Brain microvascular endothelial cell (primary cell): ENCODE measurements at regions not wholly inside any gene's neighbourhood (a gene's known extent, or its start where the extent isn't known, plus 50 kb on each side); places are given as distances from the start of the nearest gene placed in this dataset.

Source experiments
- DNase-seq: peaks from one replicate; pipeline ENCODE4 v3.0.0-alpha.2; 2020
- H3K27ac ChIP-seq: fragments of 250-450 bp; sonication (Bioruptor Pico); 2 replicates; pipeline ENCODE4 v1.5.1; 2020; ENCODE audit warnings: mild to moderate bottlenecking, moderate library complexity
- H3K27me3 ChIP-seq: fragments of 250-450 bp; sonication (Bioruptor Pico); replicated peaks from 2 replicates; pipeline ENCODE4 v1.5.1; 2020; ENCODE audit warnings: mild to moderate bottlenecking
- H3K36me3 ChIP-seq: fragments of 250-450 bp; sonication (Bioruptor Pico); replicated peaks from 2 replicates; pipeline ENCODE4 v1.5.1; 2020; ENCODE audit warnings: mild to moderate bottlenecking
- H3K4me3 ChIP-seq: 2 replicates; pipeline ENCODE4 v1.5.1; 2011; ENCODE audit warnings: low read depth, mild to moderate bottlenecking, control low read depth, low read length, moderate library complexity
- in situ Hi-C: cut with HindIII; loops from 2 replicates; pipeline ENCODE4 v1.10.0; 2017; ENCODE audit warnings: low sequenced_read_pairs, low pct_ligation_motif_present
- TF ChIP-seq, protein P1 (sequence below): IDR thresholded peaks from 2 replicates; pipeline ENCODE4 v1.5.1; 2011; ENCODE audit warnings: low read depth, mild to moderate bottlenecking, moderate library complexity, low read length, control low read depth, inconsistent platforms; ENCODE audit errors: missing control alignments

GRCh38 chr4:18388039-18388438 lies 366.5 kb upstream of the LCORL start:
- TF ChIP-seq, protein P1, sequence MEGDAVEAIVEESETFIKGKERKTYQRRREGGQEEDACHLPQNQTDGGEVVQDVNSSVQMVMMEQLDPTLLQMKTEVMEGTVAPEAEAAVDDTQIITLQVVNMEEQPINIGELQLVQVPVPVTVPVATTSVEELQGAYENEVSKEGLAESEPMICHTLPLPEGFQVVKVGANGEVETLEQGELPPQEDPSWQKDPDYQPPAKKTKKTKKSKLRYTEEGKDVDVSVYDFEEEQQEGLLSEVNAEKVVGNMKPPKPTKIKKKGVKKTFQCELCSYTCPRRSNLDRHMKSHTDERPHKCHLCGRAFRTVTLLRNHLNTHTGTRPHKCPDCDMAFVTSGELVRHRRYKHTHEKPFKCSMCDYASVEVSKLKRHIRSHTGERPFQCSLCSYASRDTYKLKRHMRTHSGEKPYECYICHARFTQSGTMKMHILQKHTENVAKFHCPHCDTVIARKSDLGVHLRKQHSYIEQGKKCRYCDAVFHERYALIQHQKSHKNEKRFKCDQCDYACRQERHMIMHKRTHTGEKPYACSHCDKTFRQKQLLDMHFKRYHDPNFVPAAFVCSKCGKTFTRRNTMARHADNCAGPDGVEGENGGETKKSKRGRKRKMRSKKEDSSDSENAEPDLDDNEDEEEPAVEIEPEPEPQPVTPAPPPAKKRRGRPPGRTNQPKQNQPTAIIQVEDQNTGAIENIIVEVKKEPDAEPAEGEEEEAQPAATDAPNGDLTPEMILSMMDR = no peak
- no peaks in the 10 kb centered on the region for H3K36me3 ChIP-seq
- no peak overlapping the region for H3K27ac ChIP-seq
- no peak overlapping the region for H3K4me3 ChIP-seq
- no peaks in the 10 kb centered on the region for H3K27me3 ChIP-seq
- in situ Hi-C loops = no loop called here
- no peak for DNase-seq

- TF ChIP-seq, protein P1 = no peak
- no peaks in the 10 kb centered on the region for H3K36me3 ChIP-seq
Observed at GRCh38 chr4:18381186-18381585, 359.6 kb upstream of the LCORL start.

DNA sequence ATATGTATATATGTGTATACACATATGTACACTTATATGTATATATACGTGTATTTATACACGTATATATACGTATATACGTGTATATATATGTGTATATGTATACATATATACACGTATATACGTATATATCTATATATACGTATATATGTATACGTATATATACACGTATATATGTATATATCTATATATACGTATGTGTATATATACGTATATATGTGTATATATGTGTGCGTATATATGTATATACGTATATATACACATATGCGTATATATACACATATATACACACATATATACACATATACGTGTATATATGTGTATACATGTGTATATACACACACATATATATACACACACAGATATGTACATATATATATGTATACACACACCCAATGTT lies 348.0 kb upstream of the LCORL start:
- DNase-seq = no peak
- H3K27me3 ChIP-seq = no peaks in the 10 kb centered on the region
- H3K36me3 ChIP-seq = no peaks in the 10 kb centered on the region
- in situ Hi-C loops = no loop called here
- no peak overlapping the region for H3K4me3 ChIP-seq
- H3K27ac ChIP-seq = no peak overlapping the region
- TF ChIP-seq, protein P1 = no peak

More at GRCh38 chr4:18381186-18381585, 359.6 kb upstream of the LCORL start:
- H3K27ac ChIP-seq = no peak overlapping the region
- no peak overlapping the region for H3K4me3 ChIP-seq
- DNase-seq = no peak
- H3K27me3 ChIP-seq = no peaks in the 10 kb centered on the region
- in situ Hi-C loops = no loop called here

DNA sequence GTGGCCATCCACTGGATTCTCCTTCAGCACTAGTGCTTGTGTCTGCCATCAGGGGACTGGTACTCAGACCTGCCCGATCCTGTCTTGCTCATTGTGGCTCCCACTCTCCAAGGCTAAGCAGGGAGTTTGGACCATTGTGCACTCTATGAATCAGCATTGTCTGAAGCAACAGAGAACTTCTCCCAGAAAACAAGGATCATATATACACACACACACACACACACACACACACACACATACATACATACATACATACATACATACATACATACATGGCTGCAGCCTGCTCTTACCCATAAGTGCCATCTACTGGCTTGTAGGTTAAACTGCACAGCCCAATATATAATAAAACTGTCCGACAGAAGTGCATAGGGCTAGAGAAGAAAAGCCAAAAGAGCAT lies 345.3 kb upstream of the LCORL start:
- in situ Hi-C loops = no loop called here
- no peak overlapping the region for H3K4me3 ChIP-seq
- no peak overlapping the region for H3K27ac ChIP-seq
- no peaks in the 10 kb centered on the region for H3K27me3 ChIP-seq
- H3K36me3 ChIP-seq = no peaks in the 10 kb centered on the region
- TF ChIP-seq, protein P1 = peak; percentile 55
- DNase-seq = peak; percentile 2

DNA sequence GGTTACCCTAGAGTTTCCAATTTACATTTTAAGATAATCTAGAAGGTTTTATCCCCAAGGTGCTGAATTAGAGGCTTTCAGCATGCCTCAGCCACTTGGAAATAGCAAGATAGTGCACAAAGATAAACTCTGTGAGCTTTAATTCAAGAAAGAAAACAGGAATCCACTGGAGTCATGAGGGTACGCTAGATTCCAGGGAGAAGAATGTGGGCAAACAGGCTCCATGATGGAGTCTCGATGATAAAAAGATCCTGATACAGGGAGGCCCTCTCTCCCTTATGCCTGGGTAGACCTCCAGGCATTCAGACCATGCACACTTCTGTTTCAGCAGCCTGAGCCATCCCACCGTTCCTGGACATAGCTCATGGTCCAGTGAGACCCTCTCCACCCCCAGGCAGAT lies 344.6 kb upstream of the LCORL start:
- TF ChIP-seq, protein P1 = no peak
- no peaks in the 10 kb centered on the region for H3K27me3 ChIP-seq
- H3K36me3 ChIP-seq = no peaks in the 10 kb centered on the region
- DNase-seq = no peak
- H3K4me3 ChIP-seq = no peak overlapping the region
- no peak overlapping the region for H3K27ac ChIP-seq
- in situ Hi-C loops = no loop called here

DNA sequence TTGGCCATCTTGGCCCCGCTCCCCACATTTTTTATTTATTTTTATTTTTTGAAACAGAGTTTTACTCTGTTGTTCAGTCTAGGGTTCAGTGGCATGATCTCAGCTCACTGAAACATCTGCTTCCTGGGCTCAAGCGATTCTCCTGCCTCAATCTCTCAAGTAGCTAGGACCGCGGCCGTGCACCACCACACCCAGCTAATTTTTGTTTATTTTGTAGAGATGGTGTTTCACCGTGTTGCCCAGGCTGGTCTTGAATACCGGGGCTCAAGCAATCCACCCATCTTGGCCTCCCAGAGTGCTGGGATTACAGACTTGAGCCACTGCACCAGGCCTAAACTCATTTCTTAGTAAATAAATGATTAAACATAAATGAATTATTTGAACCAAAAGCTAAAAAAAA lies 322.0 kb upstream of the LCORL start:
- Histone ChIP-seq H3K4me3 (no peak overlapping the region), H3K27me3 (no peaks in the 10 kb centered on the region), H3K36me3 (no peaks in the 10 kb centered on the region), H3K27ac (no peak overlapping the region)
- in situ Hi-C loops = no loop called here
- DNase-seq = no peak
- TF ChIP-seq, protein P1 = no peak
